ENCODE measurements at regions not wholly inside any gene's neighbourhood (a gene's known extent, or its start where the extent isn't known, plus 50 kb on each side); places are given as distances from the start of the nearest gene placed in this dataset.

DNA sequence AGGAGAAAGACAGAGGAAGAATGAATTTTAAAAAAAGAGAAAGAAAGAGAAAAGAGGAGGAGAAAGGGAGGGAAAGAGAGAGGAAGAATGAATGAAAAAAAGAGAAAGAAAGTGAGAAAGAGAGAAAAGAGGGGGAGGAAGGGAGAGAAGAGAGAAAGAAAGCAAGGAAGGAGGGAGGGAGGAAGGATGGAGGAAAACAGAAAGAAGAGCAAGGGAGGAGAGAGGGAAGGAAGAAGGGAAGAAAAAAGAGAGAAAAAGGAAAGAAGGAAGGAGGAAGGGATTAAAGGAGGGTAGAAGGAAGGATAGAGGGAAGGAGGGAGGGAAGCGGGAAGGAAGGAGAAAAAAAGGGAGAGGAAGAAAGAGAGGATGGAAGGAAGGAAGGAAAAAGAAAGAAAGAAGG is 122.3 kb upstream of the ZNF507 start:
- POLR2A ChIA-PET (ENCODE audit: unreplicated experiment) = no interaction called here
- ATAC-seq (ENCODE audit: low read depth) = no peak
- no peaks in the 10 kb centered on the region for H3K9me1 ChIP-seq (ENCODE audit: insufficient read depth, low read length)
- H3K4ac ChIP-seq (ENCODE audit: low read depth, low read length) = no peak overlapping the region
- H4K5ac ChIP-seq (ENCODE audit: low read depth, low read length) = no peak overlapping the region
- BruUV-seq (replicated peaks) = no TSS peak
- no peak overlapping the region for H2BK20ac ChIP-seq (ENCODE audit: low read depth, low read length)
- no peaks in the 10 kb centered on the region for H3K36me3 ChIP-seq (ENCODE audit: control insufficient read depth, insufficient read depth, low read length)
- no peaks in the 10 kb centered on the region for H3K9me3 ChIP-seq (ENCODE audit: control insufficient read depth, insufficient read depth, low read length)
- no peak overlapping the region for H2BK120ac ChIP-seq (ENCODE audit: low read depth, low read length)
- H4K8ac ChIP-seq (ENCODE audit: low read depth in 2 of 2, low read length in 2 of 2) = no peak overlapping the region
- TF ChIP-seq MAFK (IDR thresholded peaks at IDR 0.05; ENCODE audit: low read depth, low read length) = no peak
- TF ChIP-seq RAD21 (IDR thresholded peaks at IDR 0.05; ENCODE audit: low read length) = no peak
- TF ChIP-seq BHLHE40 (IDR thresholded peaks at IDR 0.05; ENCODE audit: low read depth, low read length) = no peak
- TF ChIP-seq SMC3 (IDR thresholded peaks at IDR 0.05; ENCODE audit: low read depth, low read length) = no peak
- TF ChIP-seq FOS (IDR thresholded peaks at IDR 0.05; ENCODE audit: low read depth, low read length) = no peak
- TF ChIP-seq, protein P1, sequence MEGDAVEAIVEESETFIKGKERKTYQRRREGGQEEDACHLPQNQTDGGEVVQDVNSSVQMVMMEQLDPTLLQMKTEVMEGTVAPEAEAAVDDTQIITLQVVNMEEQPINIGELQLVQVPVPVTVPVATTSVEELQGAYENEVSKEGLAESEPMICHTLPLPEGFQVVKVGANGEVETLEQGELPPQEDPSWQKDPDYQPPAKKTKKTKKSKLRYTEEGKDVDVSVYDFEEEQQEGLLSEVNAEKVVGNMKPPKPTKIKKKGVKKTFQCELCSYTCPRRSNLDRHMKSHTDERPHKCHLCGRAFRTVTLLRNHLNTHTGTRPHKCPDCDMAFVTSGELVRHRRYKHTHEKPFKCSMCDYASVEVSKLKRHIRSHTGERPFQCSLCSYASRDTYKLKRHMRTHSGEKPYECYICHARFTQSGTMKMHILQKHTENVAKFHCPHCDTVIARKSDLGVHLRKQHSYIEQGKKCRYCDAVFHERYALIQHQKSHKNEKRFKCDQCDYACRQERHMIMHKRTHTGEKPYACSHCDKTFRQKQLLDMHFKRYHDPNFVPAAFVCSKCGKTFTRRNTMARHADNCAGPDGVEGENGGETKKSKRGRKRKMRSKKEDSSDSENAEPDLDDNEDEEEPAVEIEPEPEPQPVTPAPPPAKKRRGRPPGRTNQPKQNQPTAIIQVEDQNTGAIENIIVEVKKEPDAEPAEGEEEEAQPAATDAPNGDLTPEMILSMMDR (conservative IDR thresholded peaks at IDR 0.05; ENCODE audit: low read depth, low read length) = no peak
- TF ChIP-seq, protein P2, sequence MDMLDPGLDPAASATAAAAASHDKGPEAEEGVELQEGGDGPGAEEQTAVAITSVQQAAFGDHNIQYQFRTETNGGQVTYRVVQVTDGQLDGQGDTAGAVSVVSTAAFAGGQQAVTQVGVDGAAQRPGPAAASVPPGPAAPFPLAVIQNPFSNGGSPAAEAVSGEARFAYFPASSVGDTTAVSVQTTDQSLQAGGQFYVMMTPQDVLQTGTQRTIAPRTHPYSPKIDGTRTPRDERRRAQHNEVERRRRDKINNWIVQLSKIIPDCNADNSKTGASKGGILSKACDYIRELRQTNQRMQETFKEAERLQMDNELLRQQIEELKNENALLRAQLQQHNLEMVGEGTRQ (IDR thresholded peaks at IDR 0.05; ENCODE audit: low read depth, low read length) = no peak
- TF ChIP-seq, protein P3, sequence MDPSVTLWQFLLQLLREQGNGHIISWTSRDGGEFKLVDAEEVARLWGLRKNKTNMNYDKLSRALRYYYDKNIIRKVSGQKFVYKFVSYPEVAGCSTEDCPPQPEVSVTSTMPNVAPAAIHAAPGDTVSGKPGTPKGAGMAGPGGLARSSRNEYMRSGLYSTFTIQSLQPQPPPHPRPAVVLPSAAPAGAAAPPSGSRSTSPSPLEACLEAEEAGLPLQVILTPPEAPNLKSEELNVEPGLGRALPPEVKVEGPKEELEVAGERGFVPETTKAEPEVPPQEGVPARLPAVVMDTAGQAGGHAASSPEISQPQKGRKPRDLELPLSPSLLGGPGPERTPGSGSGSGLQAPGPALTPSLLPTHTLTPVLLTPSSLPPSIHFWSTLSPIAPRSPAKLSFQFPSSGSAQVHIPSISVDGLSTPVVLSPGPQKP (IDR thresholded peaks at IDR 0.05; ENCODE audit: borderline replicate concordance, low read depth, low read length) = no peak
- no peak for TF ChIP-seq CHD1 (IDR thresholded peaks at IDR 0.05; ENCODE audit: low read depth, low read length)
- no peak for TF ChIP-seq MXI1 (IDR thresholded peaks at IDR 0.05; ENCODE audit: borderline replicate concordance, low read depth, low read length)
- no peak for TF ChIP-seq RFX5 (IDR thresholded peaks at IDR 0.05; ENCODE audit: low read depth, low read length)
- TF ChIP-seq CEBPB (IDR thresholded peaks at IDR 0.05; ENCODE audit: low read depth, low read length) = no peak
- no peak for TF ChIP-seq POLR2A (IDR thresholded peaks at IDR 0.05; ENCODE audit: low read depth, low read length)
- no peak for TF ChIP-seq NFE2L2 (IDR thresholded peaks at IDR 0.05; ENCODE audit: low read depth, low read length)
- TF ChIP-seq RCOR1 (IDR thresholded peaks at IDR 0.05; ENCODE audit: insufficient replicate concordance, low read length) = no peak
- no peak for TF ChIP-seq MAZ (IDR thresholded peaks at IDR 0.05; ENCODE audit: borderline replicate concordance, low read depth, low read length)
- intact Hi-C loops (cut with micrococcal nuclease) = loop anchor here (10.0 kb wide), 1 partner anchor 1248 kb away; no protein-coding TSS in a partner anchor
- H3K56ac ChIP-seq (ENCODE audit: extremely low read depth, insufficient read depth, low read length) = no peak overlapping the region
- H3K4me3 ChIP-seq (ENCODE audit: insufficient read depth, low read depth, low read length) = no peak overlapping the region
- H4K91ac ChIP-seq (ENCODE audit: insufficient read depth, low read depth, low read length) = no peak overlapping the region
- H3K4me2 ChIP-seq (ENCODE audit: low read depth, low read length) = no peak overlapping the region
- H3K9ac ChIP-seq (ENCODE audit: low read depth, low read length) = no peak overlapping the region
- H2BK5ac ChIP-seq (ENCODE audit: low read depth, low read length, poor library complexity, severe bottlenecking) = no peak overlapping the region
- no peak overlapping the region for H3K23ac ChIP-seq (ENCODE audit: low read depth, low read length)
- no peak overlapping the region for H2AK9ac ChIP-seq (replicated peaks; ENCODE audit: low read depth, low read length, poor library complexity)
- no peak overlapping the region for H3K14ac ChIP-seq (replicated peaks; ENCODE audit: low read depth, low read length)
- dilution Hi-C loops (cut with HindIII; ENCODE audit: low sequenced_read_pairs, unreplicated experiment) = no loop called here
- H4K20me1 ChIP-seq (ENCODE audit: insufficient read depth, low read length) = no peaks in the 10 kb centered on the region
- CTCF ChIA-PET = no interaction called here
- H3K79me1 ChIP-seq (ENCODE audit: low read depth in 1 of 2, low read length in 2 of 2) = no peaks in the 10 kb centered on the region
- no peaks in the 10 kb centered on the region for H3K4me1 ChIP-seq (ENCODE audit: control insufficient read depth, insufficient read depth, low read length)
- no peak overlapping the region for H3K27ac ChIP-seq (ENCODE audit: insufficient read depth, low read length)
- no peak for DNase-seq
- WGBS, 2 experiments (ENCODE audit: extremely low coverage in 2 of 2, insufficient read length in 1 of 2) = 88% methylated on average over 1 of the region's 1 CpG; no CpG with 5 or more reads in 1 of the 2 experiments
- peaks cover 5% of the 10 kb centered on the region for H3K27me3 ChIP-seq (ENCODE audit: control insufficient read depth, insufficient read depth, low read length)
- H2BK15ac ChIP-seq (ENCODE audit: low read depth, low read length) = no peak overlapping the region
- no peak overlapping the region for H3K18ac ChIP-seq (ENCODE audit: low read depth, low read length)
- H2AFZ ChIP-seq (replicated peaks; ENCODE audit: low read length, poor library complexity) = no peak overlapping the region
- no peak overlapping the region for H2AK5ac ChIP-seq (ENCODE audit: low read depth, low read length)
- in situ Hi-C loops (cut with MboI; ENCODE audit: low sequenced_read_pairs) = no loop called here

All from IMR-90 (cell line).